Astrocyte (in vitro differentiated cells and primary cell): ENCODE measurements at regions not wholly inside any gene's neighbourhood (a gene's known extent, or its start where the extent isn't known, plus 50 kb on each side); places are given as distances from the start of the nearest gene placed in this dataset.

Experiments
- CTCF ChIP-seq: IDR thresholded peaks from 2 replicates; pipeline ENCODE4 v1.5.1; 2011; ENCODE audit warnings: low read depth, mild to moderate bottlenecking, inconsistent platforms, low read length, moderate library complexity; ENCODE audit not compliant: insufficient read depth
- EZH2 ChIP-seq: IDR thresholded peaks from 2 replicates; pipeline ENCODE4 v1.6.1; 2012; ENCODE audit warnings: mild to moderate bottlenecking, low read length, inconsistent platforms; ENCODE audit not compliant: insufficient read depth

DNA sequence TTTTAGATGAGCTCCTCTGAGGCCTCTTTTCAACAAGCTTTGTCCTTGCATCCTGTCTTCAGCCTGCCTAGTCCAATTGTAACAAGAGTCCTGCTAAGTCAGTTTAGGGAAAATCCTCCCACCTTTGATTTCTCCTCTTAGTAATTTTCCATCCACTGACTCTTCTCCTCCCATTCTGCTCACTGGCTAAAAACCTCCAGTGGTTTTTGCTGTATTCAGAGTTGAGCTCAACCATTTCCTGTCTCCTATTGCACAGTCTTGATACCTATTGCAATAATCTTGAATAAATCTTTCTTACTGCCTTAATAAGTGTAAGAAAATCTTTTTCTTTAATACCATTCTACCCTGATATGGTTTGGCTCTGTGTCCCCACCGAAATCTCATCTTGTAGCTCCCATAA lies 117.8 kb upstream of the ENPP6 start:
- TF ChIP-seq CTCF (no peak), EZH2 (no peak)
